Large intestine (tissue), 3 donors: ENCODE measurements at regions not wholly inside any gene's neighbourhood (a gene's known extent, or its start where the extent isn't known, plus 50 kb on each side); places are given as distances from the start of the nearest gene placed in this dataset.

Source experiments
- DNase-seq, 2 donors: peaks; one replicate each; pipeline versions ENCODE4 v3.0.0 to v3.0.0-alpha.2; 2013
- H3K27ac ChIP-seq: one replicate; pipeline ENCODE4 v1.5.1; 2013; ENCODE audit warnings: low read length
- H3K27me3 ChIP-seq: 2 replicates; pipeline ENCODE4 v1.6.1; 2013; ENCODE audit warnings: low read length; ENCODE audit not compliant: control insufficient read depth, insufficient read depth
- H3K36me3 ChIP-seq: 2 replicates; pipeline ENCODE4 v1.6.1; 2013; ENCODE audit warnings: low read length; ENCODE audit not compliant: control insufficient read depth, insufficient read depth
- H3K4me1 ChIP-seq: one replicate; pipeline ENCODE4 v1.6.1; 2013; ENCODE audit warnings: low read length; ENCODE audit not compliant: control insufficient read depth, insufficient read depth
- H3K4me3 ChIP-seq: one replicate; pipeline ENCODE4 v1.5.1; 2013; ENCODE audit warnings: low read length
- H3K9me3 ChIP-seq: one replicate; pipeline ENCODE4 v1.6.1; 2013; ENCODE audit warnings: mild to moderate bottlenecking, low read depth, low read length, moderate library complexity; ENCODE audit not compliant: control insufficient read depth
- WGBS: methylation state at CpG from one replicate; pipeline ENCODE4 v1.1.5; 2013; ENCODE audit warnings: low lambda C conversion rate; ENCODE audit not compliant: insufficient coverage; 5-methylcytosine and 5-hydroxymethylcytosine counted together

DNA sequence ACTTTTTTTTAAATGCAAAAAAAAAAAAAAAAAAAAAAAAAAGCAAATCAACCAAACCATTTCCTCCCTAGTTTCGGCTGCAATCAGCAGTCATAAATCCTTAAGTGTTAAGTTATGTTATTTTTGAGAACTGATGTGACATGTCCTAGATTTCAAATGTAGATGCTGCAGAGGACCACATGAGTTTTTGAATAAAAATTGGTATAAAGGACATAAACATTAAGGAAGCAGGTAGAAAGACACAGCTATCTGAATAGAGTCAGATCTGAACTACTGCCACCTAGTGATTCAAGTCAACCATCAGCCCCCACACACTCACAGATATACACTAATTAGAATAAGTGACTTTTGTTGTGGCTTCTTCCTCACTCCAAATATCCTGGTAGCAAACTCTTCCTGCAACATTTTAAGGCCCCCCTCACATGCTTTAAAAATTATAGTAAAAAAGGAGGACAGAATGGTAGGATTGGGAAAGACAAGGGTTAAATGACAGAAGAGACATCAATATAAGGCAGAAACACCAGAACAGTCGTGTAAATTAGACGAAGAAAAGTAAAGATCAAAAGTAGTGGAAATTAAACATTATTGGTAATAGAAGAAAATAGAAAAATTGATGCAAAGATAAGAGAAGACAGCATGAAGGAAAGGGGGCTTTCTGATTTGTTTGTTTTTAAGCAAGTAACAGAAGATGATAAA, 394.5 kb upstream of the ATP2B1 start:
- Histone ChIP-seq H3K4me3 (no peak overlapping the region), H3K27me3 (no peaks in the 10 kb centered on the region), H3K27ac (no peak overlapping the region), H3K36me3 (no peaks in the 10 kb centered on the region), H3K4me1 (peaks cover 5% of the 10 kb centered on the region), H3K9me3 (no peaks in the 10 kb centered on the region)
- peak; percentile 20 to 43 for DNase-seq
- WGBS: 80% methylated on average over 2 of the region's 3 CpGs

DNA sequence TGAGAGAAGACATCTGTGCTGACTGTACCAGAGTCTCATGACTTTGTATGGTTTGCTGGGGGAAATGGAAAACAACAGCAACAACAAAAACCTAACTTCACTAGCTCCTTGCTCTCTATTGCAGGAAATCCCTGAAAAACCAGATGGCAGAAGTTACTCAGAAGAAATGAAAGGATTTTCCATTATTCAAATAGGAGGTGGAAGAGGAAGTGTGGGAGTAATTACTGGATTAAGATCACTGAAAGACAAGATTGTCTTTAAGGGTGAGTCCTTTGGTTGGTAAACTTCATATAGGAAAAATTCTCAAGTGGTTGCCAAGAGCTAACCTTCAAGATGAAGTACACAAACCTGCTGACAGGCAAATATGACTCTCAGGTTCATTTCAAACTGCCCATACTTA, 391.9 kb upstream of the ATP2B1 start:
- Histone ChIP-seq H3K27me3 (no peaks in the 10 kb centered on the region), H3K36me3 (no peaks in the 10 kb centered on the region), H3K9me3 (no peaks in the 10 kb centered on the region), H3K4me1 (peaks cover 2% of the 10 kb centered on the region), H3K4me3 (no peak overlapping the region), H3K27ac (no peak overlapping the region)
- no peak for DNase-seq

GRCh38 chr12:90099288-90099687, 390.6 kb upstream of the ATP2B1 start:
- WGBS: no CpG with 5 or more reads among the region's 1 CpG
- DNase-seq: no peak

DNA sequence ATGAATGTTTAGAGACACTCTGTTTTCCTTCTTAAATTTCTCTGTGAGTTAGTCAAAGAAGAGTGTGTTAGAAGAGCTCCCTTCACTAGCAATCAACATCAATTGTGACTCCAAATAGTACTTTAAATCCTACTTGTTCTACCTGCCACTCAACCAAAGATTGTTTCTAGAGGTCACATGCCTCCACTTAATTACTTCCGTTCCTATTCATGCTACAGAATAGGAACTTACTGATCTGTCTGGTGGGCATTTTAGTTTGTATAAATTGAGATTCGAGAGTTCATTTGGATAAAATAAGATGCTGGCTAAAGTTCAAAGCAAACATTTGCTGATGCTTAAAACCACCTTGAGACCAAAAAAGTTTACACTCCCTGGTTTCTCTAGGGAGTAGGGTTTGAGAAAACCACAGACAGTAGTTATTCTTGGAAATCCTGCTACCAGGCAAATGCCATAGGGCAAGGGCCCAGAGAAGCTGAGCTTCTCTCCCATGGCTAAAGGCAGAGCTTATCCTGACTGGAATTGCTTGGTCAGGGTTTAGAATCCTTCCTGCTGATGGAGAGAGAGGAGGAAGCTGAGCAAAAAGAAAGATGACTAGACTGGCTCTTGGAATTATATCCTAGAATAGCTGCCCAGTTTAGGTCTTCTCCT, 389.6 kb upstream of the ATP2B1 start:
- Histone ChIP-seq H3K4me1 (no peaks in the 10 kb centered on the region), H3K27ac (no peak overlapping the region), H3K4me3 (no peak overlapping the region), H3K9me3 (no peaks in the 10 kb centered on the region), H3K27me3 (no peaks in the 10 kb centered on the region), H3K36me3 (no peaks in the 10 kb centered on the region)
- no CpG with 5 or more reads among the region's 2 CpGs for WGBS
- DNase-seq: no peak

More at GRCh38 chr12:90099288-90099687, 390.6 kb upstream of the ATP2B1 start:
- no peak overlapping the region for H3K4me3 ChIP-seq
- H3K27me3 ChIP-seq: no peaks in the 10 kb centered on the region
- H3K36me3 ChIP-seq: no peaks in the 10 kb centered on the region
- no peak overlapping the region for H3K27ac ChIP-seq
- H3K4me1 ChIP-seq: no peaks in the 10 kb centered on the region
- no peaks in the 10 kb centered on the region for H3K9me3 ChIP-seq

- no peak for DNase-seq
- H3K27me3 ChIP-seq: no peaks in the 10 kb centered on the region
- H3K9me3 ChIP-seq: no peaks in the 10 kb centered on the region
- peak overlapping the region; percentile 70 for H3K27ac ChIP-seq
- H3K4me3 ChIP-seq: no peak overlapping the region
- WGBS: no CpG with 5 or more reads among the region's 3 CpGs
- H3K36me3 ChIP-seq: no peaks in the 10 kb centered on the region
- H3K4me1 ChIP-seq: peaks cover 4% of the 10 kb centered on the region
Observed at GRCh38 chr12:90091809-90092208, 383.2 kb upstream of the ATP2B1 start.

- Histone ChIP-seq H3K27ac (peak overlapping the region; percentile 70), H3K36me3 (no peaks in the 10 kb centered on the region), H3K9me3 (no peaks in the 10 kb centered on the region), H3K27me3 (no peaks in the 10 kb centered on the region), H3K4me3 (no peak overlapping the region), H3K4me1 (peaks cover 4% of the 10 kb centered on the region)
- WGBS: no CpG with 5 or more reads among the region's 3 CpGs
- DNase-seq: peak; percentile 87 to 94
Observed at GRCh38 chr12:90090929-90091651, 382.5 kb upstream of the ATP2B1 start.

- H3K36me3 ChIP-seq: no peaks in the 10 kb centered on the region
- peaks cover 4% of the 10 kb centered on the region for H3K4me1 ChIP-seq
- no peak for DNase-seq
- no peak overlapping the region for H3K4me3 ChIP-seq
- 89% methylated on average over 1 of the region's 1 CpG for WGBS
- no peaks in the 10 kb centered on the region for H3K27me3 ChIP-seq
- no peak overlapping the region for H3K27ac ChIP-seq
- no peaks in the 10 kb centered on the region for H3K9me3 ChIP-seq
Observed at GRCh38 chr12:90086281-90086680, 377.6 kb upstream of the ATP2B1 start.

GRCh38 chr12:90085494-90086274, 377.0 kb upstream of the ATP2B1 start:
- Histone ChIP-seq H3K4me3 (no peak overlapping the region), H3K36me3 (no peaks in the 10 kb centered on the region), H3K4me1 (peaks cover 3% of the 10 kb centered on the region), H3K27me3 (no peaks in the 10 kb centered on the region), H3K27ac (no peak overlapping the region), H3K9me3 (no peaks in the 10 kb centered on the region)
- no peak for DNase-seq
- WGBS: 29% methylated on average over 1 of the region's 3 CpGs

- WGBS: 100% methylated on average over 1 of the region's 2 CpGs
- H3K36me3 ChIP-seq: no peaks in the 10 kb centered on the region
- no peak overlapping the region for H3K4me3 ChIP-seq
- no peaks in the 10 kb centered on the region for H3K27me3 ChIP-seq
- no peak overlapping the region for H3K27ac ChIP-seq
- no peaks in the 10 kb centered on the region for H3K9me3 ChIP-seq
- H3K4me1 ChIP-seq: no peaks in the 10 kb centered on the region
- DNase-seq: no peak
Observed at GRCh38 chr12:90084018-90084417, 375.4 kb upstream of the ATP2B1 start.

GRCh38 chr12:90080616-90081015, 372.0 kb upstream of the ATP2B1 start:
- Histone ChIP-seq H3K9me3 (no peaks in the 10 kb centered on the region), H3K36me3 (no peaks in the 10 kb centered on the region), H3K27me3 (no peaks in the 10 kb centered on the region), H3K4me1 (no peaks in the 10 kb centered on the region), H3K4me3 (no peak overlapping the region), H3K27ac (no peak overlapping the region)
- 80% methylated on average over 1 of the region's 1 CpG for whole genome bisulfite sequencing
- no peak for DNase-seq
